NCI-H1930 (cell line): ENCODE measurements at regions not wholly inside any gene's neighbourhood (a gene's known extent, or its start where the extent isn't known, plus 50 kb on each side); places are given as distances from the start of the nearest gene placed in this dataset.
"Not testable (repeated sequence)": the region's sequence is repeated elsewhere in the genome, so short reads cannot be mapped to it uniquely, and the experiment has no call there.

Source experiments
- DNase-seq, 2 experiments: peaks; one replicate each; lab custom pipeline; 2025; lab: John Stamatoyannopoulos, UW

DNA sequence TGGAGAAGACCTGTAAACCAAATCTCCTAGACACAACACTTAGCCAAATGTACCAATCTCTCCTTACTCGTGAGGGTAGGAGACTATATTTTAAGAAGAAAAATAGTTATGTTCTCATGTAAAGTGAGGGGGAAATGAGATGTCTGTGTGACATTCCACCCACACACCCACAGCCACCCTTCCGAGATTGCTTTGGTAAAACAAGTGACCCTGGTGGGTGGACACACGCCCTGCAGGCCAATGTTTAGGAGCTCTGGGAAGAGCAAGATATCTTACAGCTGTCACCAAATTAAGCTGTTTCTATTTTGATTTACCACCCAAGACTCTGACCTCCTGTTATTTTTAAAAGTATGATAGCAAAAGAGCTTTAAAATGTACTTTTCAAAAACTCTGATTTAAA, 147.2 kb upstream of the PFKP start:
- DNase-seq, result no peak

DNA sequence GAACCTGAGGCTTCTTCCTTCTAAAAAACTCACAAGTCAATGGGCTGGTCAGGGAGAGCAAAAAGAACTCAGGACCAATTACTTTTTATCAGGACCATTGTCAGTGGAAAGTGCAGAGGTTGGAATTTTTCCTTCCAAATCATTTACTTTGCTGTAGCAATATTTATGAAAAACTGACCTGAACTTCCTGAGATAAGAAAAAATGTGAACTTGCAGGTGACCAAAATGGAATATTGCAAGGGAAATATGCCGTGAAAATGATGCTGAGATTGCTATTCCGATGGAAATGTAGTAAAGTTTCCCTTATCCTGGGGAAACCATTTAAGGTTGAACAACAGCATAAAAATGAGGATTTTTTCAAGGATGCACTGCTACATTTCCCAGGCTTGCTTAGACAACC, 148.3 kb upstream of the PFKP start:
- DNase-seq, result no peak

DNA sequence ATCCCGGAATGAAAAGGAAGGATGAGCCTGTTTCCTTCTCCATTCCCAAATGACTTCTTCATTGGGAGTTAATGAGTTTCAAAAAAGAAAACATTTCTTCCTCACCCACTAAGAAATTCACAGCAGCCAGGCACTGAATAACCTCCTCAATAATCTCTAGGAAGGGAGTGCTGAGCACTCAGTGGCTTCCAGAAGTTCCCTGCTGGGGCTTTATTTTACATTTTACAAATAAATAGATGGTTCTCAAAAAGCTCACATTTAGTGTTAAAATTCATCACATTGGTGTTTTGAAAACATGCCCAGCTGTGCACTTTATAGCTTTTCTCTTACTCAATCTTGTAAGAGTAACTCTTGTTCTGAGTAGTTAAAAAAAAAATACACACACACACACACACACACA, 148.9 kb upstream of the PFKP start:
- no peak for DNase-seq

DNA sequence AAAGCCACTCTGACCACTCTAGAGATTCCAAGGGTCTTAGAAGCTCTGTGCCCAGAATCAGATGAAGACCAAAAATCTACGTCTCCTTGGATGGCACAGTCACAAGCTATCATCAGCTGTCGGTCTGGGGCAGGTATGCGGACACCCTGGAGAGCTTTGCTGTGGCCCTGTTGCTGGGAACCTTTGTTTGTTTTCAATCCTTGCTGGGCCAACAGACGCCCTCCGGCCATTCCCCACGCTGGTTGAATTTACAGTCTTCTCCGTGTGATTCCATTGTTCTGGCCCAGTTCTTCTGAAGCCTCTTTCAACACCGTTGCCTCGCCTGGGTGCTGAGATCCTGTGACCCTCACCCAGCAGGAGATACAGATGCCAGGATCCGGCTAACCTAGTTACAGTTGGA, 149.4 kb upstream of the PFKP start:
- DNase-seq, result no peak

DNA sequence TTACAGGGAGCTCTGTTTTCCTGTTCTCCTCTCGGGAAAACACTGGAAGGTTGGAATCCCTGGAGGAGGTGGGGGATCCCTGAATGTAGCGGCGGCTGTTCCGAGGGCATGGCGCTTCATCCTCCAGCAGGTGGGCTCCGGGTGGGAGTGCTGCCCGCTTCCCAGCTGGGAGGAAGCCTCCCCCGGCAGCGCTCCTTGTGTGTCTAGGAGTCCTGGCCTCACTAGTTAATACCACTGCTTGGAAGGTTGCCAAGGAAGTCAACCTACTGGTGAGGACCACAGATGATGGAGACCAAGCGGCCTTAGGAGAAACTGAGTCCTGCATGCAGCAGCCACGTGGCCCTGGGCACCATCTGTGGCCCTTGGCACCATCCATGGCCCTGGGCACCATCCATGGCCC, 151.9 kb upstream of the PFKP start:
- DNase-seq, result no peak

DNA sequence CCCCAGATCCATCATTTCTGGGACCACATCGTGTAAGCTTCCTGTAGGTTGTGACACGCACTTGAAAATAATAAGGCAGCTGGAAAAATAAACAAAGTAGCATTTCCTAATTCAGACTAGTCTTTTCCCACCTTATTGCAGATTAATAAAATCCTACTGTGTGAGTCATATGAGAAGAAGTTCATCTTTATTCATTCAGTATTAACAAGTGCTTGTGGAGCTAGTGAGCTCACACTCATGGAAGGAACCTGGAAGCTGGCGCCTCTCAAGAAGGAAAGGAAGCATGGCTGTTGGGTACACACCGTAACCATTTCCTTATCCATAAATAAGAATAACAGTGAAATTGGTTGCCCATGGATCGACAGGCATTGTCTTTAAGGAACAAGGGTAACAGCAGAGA, 152.6 kb upstream of the PFKP start:
- no peak for DNase-seq

DNA sequence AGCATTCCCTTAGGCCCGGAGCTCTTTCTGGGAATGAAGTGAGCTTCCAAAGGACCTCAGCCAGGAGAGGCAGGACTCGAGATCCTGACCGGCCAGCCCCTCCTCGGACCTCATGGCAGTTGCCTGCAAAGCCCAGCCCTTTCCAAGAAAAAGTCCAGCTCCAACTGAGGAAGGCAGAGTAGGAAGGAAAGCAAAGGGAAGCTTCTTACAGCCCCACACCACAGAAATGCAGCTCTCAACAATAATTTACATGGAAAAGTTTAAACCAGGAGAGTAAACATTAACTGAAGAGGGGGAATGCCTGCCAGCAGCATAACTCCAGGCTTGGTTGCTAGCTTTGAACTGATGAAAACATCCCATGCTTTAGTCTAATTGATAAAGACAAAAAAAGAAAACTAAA, 153.9 kb upstream of the PFKP start:
- no peak for DNase-seq

DNA sequence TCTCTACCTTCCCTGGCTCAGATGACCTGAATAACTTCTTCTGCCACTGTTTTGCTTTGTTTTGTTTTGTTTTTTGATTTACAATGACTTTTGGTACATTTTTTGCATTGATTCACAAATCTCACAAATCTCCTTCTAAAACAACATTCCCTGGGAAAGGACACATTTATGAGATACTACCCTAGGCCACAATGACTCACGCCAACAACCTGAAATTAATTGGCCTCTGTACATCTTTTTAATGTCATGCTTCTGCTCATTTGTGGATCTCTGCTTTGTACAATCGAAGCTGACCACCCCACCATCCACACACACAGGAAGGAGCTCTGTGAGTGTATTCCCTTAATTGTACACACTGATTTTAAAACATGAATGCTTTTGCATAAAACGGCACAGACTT, 156.7 kb upstream of the PFKP start:
- no peak for DNase-seq

DNA sequence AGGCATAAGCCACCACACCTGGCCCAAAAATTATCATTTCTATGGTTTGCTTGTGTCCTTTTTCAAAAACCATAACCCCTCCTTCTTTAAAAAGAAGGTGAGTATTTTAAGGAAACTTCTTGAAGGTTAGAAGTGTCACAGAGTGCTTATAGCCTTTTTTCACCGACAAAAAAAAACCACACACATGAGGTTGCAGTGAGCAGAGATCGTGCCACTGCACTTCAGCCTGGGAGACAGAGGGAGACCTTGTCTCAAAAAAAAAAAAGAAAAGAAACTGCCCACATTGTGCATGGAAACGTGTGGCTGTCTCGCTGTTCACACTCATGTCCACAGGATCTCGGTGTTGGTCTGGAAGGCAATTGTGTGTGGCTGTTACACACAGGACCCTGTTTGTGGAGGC, 157.4 kb upstream of the PFKP start:
- DNase-seq, result no peak

DNA sequence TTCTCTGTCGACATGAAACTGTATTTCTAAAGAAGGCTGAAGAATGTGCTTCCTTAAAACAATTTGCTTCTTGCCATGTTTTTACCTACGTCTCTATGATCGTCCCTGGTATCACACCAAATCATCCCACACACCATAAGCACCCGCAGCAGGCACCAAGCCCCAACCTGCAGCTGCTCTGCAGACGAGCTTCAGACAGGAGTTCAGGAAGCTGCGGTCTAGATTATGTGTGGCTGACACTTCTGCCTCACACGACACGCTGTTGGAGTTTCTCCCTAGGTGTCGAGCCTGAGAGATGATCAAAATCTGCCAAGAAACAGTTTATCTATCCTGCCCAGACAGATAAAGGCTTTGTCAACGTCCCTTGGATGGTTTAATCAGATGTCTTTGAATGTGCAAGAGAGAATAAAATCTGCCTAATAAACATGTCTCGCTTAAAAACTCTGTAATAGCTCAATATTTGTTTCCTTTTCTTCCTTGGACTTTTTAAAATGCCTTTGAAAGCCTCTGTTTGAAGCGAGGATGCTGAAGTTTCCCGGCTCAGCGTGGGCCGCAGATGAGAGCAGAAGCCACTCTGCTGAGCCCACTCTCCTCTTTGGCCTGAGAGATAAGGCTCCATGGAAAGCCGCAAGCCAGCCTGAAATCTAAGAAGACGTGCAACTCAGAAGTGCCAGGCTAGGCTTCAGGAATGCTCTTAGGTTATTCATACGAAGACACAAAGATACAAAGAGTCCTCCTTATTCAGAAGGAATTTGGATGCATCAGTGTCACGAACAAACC, 158.3 kb upstream of the PFKP start:
- no peak for DNase-seq

DNA sequence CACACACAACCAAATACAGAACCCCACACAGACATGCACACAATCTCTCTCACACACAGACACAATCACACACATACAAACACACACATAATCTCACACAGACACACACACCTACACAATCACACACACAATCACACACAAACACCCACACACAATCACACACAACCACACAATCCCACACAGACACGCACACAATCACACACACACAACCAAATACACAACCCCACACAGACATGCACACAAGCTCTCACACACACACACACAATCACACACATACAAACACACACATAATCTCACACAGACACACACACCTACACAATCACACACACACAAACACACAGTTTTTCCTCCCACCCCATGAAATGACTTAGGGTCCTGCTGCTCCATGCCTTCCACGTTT, 160.4 kb upstream of the PFKP start:
- no peak for DNase-seq

DNA sequence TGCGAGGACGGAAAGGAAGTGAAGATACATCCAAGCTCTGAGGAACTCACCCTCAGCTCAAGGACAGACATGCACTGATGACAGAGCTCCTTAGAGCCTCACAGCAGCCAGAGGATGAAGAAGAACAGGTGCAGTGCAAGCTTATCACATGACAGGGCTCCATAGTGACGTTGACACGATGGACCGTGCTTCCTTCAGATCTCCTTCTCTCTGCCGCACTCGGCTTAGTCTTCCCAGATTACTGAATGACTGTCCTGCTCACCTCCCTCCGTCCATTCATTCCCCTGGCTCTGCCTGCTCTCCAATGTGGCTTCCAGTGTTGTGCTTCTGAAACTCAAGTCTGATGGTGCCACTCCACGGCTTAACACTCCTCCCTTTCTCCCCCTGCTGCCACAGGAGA, 161.5 kb upstream of the PFKP start:
- no peak for DNase-seq

DNA sequence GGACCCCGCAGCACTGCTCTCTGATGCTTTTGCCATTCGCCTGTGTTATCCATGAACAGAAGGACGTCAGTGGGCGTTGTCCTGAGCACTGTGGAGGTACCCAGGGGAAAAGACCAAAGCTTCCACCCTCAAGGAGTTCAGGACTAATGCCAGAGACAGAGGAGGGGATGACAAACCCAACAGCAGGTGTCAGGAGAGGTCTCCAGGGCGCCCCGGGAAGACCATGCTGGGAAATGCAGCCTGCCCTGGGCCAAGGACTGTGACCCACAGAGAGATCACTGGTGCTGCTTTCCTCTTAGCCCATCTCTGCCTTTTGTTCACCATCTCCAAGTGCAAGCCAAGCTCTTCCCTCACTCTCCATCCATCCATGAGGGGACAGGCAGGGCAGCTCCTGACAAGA, 166.8 kb upstream of the PFKP start:
- no peak for DNase-seq

DNA sequence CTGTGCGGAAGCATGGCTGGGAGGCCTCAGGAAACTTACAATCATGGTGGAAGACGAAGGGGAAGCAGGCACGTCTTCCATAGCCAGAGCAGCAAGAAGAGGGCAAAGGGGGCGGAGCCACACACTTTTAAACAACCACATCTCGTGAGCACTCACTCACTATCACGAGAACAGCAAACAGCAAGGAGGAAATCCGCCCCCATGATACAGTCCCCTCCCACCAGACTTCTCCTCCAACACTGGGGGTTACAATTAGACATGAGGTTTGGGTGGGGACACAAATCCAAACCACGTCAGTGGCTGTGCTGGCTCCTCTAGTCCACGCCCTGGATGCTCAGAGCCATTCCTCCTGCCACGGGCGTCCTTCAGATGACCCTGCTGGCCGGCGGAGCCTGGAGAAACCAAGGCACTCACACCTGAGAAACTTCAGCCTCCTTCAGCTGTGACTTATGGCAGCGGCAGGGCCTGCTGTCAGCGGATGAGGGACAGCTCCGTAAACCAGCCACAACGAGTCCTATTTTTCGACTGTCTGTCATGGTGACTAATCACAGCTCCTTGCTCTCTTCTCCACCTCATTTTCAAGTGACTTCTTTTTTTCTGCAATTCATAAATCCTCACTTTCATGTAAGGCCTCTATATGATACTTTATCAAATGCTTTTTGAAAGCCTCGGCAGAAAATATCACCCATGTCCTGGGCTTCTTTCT, 167.9 kb upstream of the PFKP start:
- no peak for DNase-seq

DNA sequence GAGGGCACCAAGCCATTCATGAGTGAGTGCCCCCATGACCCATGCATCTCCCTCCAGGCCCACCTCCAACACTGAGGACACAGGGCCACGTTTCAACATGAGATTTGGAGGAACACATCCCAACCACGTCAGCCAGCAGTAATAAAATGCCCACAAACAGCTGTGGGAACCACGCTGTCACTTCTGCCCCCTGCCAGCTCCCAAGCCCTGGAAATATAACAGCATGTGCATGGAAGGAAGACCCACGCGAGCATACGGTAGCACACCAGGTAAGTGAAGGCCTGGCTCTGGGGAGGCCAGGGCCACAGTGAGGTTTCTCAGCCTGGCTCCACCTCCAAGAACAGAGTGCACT, 168.9 kb upstream of the PFKP start:
- DNase-seq, result no peak

DNA sequence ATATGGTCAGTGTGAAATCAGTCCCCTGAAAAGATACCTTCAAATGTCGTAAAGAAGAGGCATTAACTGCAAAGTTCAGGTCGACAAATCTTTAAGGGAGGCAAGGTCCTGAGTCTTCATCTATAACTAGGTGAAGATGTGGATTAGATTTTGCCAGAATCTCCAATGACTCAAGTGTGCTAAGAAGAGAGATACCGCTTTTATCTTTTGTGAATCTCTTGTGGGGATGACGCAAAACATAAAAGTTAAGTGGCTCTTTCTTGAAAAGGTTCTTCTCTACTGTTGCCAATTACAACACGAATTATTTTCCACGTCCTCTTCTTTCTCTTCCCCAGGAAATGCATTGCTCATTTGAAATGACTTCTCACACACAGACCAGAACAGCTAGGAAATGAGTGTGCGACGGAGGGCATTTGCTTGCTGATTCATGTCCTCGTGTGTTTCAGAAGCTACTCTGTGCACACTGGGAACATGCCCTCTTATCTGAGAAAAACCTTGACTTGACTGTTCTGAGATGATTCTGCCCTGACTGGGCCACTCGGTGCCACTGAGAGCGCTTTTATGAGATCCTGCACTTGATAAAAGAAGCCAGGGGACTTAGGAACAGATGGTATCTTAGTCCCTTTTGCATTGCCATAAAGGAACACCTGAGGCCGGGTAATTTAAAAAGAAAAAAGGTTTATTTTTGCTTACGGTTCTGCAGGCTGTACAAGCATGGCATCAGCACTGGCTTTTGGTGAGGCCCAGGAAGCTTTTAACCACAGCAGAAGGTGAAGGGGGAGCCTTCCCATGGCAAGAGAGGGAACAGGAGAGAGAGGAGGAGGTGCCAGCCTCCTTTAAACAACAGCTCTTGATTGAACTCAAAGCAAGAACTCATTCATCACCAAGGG, 169.5 kb upstream of the PFKP start:
- DNase-seq, result no peak

DNA sequence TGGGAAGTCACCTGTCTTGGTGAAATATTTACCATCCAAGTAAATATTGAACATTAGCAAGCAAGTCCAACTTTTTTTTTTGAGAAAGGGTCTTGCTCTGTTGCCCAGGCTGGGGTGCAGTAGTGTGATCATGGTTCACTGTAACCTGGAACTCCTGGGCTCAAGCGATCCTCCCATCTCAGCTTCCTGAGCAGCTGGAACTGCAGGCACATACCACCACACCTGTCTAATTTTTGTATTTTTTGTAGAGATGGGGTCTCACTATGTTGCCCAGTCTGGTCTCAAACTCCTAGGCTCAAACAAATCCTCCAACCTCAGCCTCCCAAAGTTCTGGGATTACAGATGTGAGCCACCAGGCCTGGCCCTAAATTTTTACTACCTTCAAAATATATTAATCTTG, 171.0 kb upstream of the PFKP start:
- not testable (repeated sequence) for DNase-seq

DNA sequence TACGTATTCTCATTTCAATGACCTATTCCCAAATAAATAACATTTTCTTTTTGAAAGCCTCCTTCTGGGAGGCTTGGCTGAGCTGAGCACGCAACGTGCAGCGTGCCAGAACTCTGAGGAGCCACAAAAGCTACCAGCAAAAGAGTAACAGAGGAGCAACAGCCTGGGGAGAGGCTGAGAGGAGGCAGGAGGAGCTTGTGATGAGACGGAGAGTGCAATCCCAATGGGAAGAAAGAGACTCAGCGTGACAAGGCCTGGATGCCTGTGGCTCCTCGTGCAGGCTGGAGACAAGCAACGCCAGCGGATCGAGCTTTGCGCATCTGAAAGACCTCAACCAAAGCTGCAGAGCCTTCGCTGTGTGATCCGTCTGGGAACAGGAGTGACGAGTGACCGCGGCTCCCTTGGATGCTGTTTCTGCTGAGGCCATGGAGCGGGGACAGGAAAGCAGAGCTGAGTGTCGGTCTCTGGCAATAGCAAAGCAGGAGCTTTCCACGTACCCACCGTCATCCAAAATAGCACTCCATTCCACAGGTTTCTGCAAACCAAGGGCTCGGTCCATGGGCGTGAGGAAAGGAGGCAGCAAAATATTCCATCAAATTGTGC, 171.7 kb upstream of the PFKP start:
- no peak for DNase-seq

DNA sequence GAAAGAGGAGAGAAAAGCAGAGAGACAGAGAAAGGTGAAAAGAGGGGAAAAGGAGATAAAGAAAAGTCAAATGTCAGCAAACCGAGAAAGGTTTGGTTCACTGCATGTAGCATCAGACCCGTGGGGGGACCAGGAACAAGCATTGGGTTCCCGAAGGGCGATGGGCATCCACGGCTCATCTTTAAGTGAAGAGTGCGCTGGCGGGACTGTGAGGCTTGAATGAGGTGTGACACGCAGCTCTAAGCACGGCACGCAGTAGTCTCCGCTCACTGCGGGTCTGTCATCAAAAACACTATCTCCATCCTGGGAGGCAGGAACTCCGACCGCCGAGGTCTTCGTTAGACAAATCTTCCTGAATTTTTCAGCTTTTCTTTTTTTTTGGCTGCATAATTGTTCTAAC, 173.4 kb upstream of the PFKP start:
- no peak for DNase-seq

DNA sequence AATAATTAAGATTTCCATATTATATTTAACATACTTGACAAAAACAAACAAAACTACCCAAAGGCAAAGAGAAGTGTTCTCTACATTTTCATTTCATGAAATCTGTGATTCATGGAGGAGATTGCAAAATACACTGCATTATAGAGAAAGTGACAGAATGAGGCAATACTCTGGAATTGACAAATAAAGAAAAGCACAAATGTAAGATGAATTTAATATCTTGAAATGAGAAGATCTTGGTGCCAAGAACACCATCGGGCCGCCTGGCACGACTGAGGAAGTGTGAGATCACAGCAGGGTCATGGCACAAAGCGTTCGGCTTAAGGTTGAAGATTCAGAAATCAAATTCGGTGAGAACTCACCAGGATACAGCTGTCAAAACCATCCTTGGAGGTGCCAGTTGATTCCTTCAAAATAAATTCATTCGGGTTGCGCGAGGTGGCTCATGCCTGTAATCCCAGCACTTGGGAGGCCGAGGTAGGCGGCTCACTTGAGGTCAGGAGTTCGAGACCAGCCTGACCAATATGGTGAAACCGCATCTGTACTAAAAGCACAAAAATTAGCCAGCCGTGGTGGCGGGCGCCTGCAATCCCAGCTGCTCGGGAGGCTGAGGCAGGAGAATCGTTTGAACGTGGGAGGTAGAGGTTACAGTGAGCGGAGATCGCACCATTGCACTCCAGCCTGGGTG, 174.0 kb upstream of the PFKP start:
- no peak for DNase-seq

DNA sequence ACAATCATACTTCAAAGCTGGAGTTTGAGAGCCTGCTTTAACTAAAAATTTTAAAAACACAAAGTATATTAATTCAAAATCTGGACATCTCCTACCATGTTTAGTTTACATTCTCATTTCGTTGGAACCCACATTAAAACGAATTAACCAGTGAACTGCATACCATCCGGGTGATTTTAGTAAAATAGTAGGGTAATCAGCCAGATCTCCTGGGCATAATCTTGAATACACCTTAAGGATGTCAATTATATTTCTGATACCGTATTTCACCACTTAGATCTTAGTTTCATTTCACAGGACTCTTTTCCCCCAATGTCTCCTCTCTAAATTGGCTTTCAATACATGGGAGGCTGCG, 175.6 kb upstream of the PFKP start:
- DNase-seq, result no peak
